Activated CD4-positive, alpha-beta T cell treated with anti-CD3 and anti-CD28 coated beads, Interleukin-2, Interleukin-4, amounts not matched to agents 100 ng/mL and 50 ng/mL, durations not matched to agents 16 hours and 8 hours (primary cell): ENCODE measurements at regions not wholly inside any gene's neighbourhood (a gene's known extent, or its start where the extent isn't known, plus 50 kb on each side); places are given as distances from the start of the nearest gene placed in this dataset.

Source experiments
- DNase-seq: peaks from one replicate; pipeline ENCODE4 v3.0.0-alpha.2; 2020; ENCODE audit warnings: low spot score

DNA sequence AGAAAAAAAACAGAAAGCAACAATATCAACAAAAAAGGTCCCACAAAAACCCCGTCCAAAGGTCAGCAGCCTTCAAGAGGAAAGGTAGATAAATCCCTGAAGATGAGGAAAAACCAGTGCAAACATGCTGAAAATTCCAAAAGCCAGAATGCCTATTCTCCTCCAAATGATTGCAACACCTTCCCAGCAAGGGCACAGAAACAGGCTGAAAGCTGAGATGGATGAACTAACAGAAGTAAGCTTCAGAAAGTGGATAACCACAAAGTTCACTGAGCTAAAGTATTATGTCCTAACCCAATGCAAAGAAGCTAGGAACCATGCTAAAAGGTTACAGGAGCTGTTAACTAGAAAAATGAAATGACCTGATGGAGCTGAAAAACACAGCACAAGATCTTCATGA lies 226.4 kb upstream of the DSEL start:
- DNase-seq, result no peak

DNA sequence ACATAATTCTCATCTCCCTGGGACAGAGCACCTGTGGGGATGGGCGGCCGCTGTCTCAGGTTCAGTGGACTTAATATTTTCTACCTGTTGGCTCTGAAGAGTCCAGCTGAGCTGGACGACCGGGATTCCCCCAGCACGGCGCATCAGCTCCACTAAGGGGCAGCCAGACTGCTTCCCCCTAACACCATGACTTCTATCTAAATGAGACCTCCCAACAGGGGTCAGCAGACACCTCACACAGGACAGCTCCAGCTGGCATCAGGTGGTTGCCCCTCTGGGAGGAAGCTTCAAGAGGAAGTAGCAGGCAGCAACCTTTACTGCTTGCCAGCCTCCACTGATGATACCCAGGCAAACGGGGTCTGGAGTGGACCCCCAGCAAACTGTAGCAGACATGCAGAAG lies 226.0 kb upstream of the DSEL start:
- DNase-seq, result no peak

DNA sequence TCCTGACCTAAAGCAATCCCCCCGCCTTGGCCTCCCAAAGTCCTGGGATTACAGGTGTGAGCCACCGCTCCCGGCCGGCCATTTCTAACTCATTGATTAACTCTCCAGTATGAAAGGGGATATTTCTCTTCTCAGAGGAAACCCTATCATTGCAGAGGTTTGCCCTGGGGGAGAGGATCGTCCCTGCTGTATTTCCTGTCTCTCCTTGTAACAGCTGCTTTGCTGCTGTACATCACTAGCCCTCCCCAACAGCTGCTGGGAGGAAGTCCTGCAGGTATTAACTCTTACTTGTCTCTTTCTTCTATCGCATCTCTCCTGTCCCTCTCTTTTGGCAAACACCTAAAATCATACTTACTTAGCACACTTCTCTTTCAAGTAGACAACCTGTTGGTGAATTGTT lies 219.0 kb upstream of the DSEL start:
- no peak for DNase-seq

DNA sequence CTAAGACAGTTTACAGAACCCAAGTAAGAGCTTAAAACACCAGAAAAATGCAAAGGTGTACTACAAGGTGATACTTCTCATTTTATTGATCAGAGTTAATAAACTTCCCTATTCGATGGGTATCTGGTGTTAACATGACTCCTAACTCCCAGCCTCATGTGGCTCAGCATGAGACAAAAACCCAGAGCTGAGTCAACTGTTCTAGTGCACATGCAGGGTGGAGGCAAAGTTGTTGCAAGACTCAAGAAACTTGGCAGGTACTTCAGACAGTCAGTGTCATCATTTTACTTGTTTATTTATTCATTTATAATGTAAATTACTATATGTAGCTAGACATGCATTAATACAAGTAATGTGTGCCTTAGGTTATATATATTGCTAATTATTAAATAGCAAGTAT lies 216.6 kb upstream of the DSEL start:
- no peak for DNase-seq

DNA sequence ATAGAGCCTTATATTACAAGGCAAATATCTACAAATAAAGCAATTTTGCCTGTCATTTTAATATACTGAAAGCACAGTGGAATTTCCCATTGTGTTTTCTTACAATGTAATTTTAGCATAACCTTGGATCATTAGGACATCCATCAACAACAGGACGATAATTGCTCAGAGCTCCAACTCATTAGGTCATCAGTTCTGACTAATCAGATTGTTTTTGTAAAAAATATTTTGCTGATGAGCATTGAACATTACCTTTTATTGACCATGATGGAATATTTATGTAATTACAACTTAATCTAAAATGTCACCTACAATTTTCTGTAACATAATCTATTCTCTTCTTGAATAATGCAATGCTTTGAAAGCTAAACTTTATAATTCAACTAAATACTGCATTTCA lies 215.3 kb upstream of the DSEL start:
- DNase-seq, result no peak

DNA sequence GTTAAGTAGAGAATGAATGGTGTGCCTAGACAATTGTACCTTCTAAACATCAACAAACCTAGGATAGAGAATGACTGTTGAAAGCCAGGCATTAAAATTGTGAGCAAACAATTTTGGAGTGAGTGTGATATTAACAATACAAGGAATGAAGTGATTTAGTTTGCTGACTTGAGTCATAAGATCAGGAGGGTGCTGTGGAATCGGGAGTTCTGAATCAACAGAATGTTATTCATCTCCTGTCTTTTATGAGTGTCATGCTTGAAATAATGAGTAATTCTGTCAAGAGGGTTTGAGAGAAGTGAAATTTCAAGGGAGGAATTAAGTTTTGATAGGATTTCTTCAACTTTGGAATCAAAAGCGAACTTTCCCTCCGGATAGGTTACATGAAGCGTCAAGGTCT lies 214.4 kb upstream of the DSEL start:
- DNase-seq, result no peak

DNA sequence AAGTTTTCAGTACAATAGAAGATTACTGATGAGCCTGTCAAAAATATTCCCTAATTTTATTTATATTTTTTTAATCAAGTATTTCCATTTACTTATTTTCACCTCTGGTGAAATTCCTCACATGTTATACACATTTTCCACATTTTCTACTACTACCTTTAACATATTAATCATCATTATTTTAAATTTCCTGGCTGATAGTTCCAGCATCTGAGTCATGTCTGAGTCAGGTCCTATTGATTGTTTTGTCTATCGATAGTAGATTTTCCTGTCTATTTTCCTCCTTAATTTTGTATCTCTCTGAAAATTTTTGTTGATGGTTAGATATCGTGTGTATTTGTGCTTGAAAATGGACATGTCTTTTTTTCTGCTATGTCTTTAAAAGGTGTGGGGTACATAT lies 211.8 kb upstream of the DSEL start:
- DNase-seq, result no peak

DNA sequence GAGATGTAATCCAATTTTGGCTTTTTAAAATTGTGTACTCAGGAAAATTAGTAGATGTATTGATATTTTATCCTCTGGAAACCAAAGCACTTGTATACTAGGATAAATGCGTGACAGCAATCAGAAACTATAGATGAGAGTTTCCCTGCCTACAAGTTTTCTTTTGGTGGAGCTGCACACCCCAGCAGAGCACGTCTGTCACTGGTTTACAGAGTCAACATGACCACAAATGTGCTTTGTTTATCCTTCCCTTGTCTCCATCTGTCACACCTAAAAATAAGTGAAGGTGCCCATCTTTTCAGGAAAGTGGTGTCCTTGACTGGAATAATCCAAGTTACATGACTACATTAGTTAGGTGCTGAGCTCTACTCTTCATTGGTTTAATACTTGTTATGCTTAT lies 210.4 kb upstream of the DSEL start:
- no peak for DNase-seq

DNA sequence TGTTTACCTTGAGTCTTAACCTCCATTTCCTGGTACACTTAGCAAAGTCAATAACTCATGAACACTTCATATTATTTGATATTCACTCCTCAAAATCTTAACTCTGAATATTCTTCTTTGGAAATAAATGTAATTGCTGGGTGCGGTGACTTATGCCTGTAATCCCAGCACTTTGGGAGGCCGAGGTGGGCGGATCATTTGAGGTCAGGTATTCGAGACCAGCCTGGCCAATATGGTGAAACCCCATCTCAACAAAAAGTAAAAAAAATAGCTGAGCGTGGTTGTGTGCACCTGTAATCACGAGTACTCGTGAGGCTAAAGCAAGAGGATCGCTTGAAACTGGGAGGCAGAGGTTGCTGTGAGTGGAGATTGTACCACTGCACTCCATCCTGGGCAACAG lies 201.3 kb upstream of the DSEL start:
- DNase-seq, result no peak

DNA sequence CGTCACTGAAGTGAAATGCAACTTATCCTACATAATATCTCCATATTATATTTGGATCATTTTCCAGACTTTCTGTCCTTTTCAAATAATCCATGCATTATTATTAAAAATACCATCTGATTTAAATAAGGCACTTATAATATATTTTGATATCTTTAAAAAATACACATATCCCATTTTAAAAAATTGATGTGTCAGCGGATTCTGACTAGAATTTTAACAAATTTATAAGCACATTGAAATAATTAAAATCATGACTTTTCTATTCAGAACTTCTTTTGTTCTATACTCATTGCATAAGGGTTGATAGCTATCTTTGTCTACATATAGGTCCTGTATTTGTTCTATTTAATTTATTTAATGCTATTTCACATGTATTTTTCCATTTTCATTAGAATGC lies 199.0 kb upstream of the DSEL start:
- no peak for DNase-seq

DNA sequence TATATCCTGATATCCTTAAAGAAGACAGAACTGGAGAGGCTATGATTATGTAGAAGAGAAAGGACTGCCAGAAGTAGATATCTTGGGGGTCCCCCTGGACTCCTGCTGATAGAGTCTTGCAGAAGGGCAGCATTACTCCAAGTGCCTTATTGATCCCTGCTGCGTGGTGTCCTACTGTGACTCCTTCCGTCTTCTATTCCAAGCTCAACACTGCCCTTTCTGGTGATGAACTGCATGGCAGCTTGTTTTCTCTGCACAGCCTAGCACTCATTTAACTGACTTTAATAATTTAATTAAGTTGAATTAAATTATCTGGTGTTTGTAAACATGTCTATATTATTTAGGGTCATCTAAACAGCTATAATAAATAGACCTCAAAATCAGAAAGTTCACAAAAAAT lies 194.1 kb upstream of the DSEL start:
- DNase-seq, result no peak

DNA sequence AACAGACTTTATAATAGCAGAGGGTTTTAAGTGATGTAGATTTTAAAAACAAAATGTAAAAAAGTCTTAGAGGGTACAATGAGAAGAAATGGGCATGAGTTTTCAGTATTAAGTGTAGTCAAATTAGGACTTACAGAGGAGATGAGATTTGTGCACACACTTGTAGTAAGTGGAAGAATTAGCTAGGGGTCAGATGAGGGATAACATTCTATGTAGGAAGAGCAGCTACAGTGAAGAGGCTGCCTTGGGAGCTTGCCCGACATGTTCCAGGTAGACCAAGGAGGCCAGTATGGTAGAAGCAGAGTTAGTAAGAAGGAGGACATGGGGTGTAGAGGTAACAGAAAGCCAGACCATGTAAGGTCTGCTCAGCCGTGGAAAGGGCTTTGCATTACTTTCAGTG lies 189.2 kb upstream of the DSEL start:
- DNase-seq, result no peak

DNA sequence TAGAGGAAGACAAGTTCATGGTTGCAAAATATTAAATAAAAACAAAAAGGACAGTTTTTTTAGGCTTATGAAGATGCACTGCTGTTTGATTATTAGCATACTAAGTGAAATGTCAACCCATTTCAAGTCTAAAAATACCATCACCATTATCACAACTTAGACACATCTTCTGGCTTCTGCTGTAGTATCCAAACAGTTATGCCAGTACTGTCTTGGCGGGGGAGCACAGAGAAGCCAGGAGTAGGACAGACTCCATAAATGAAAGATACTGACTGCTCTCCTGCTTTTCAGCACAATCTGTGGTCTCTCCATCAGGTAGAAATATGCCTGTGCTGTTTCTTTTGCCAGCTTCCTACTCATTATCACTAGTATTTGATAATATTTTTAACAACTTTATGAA lies 179.2 kb upstream of the DSEL start:
- DNase-seq, result no peak

DNA sequence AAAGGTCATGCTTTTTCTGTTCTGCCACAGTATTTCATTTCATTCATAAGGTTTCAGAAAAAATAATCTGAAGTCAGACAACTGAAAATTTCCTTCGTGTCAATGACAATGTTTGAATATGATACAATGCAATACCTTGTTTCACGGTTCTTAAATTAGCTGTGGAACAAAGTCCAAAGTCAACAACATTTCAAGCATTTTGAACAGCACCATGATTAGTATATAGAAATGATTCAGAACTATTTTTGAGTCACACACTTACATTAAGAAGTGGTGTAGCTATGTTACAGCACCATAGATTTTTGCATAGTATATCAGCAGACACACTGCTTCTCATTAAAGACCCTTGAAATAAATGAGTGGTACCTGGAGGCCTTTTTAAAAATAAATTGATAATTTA lies 178.3 kb upstream of the DSEL start:
- DNase-seq, result no peak

DNA sequence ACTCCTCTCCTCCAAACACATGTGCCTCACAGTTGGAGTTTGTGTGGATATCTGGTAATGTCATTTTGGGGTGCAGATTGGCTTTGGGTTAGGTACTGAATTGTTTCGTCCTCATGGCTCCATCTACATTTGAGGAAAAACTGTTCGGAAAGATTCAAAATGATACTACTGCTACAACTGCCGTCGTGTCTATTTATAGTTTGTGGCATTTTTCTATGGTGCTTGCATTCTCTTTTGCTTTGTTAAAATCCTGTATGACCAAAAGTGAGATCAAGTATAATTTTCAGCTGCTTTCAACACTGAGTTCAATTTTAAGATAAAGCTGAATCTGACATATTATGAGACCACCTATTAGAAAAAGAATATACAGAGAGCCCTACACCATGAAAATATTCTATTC lies 176.3 kb upstream of the DSEL start:
- no peak for DNase-seq

DNA sequence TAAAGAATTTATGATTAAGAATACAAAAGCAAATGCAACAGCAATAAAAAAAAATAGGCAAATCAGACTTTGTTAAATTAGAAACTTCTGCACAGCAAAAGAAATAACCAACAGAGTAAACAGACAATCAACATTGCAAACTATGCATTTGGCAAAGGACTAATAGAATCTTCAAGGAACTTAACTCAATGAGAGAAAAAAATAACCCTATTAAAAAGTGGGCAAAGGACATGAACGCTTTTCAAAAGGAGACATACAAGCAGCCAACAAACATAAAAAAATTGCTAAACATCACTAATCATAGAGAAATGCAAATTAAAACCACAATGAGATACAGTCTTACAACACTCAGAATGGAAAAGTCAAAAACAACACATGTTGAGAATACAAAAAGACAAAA lies 166.0 kb upstream of the DSEL start:
- DNase-seq, result no peak

DNA sequence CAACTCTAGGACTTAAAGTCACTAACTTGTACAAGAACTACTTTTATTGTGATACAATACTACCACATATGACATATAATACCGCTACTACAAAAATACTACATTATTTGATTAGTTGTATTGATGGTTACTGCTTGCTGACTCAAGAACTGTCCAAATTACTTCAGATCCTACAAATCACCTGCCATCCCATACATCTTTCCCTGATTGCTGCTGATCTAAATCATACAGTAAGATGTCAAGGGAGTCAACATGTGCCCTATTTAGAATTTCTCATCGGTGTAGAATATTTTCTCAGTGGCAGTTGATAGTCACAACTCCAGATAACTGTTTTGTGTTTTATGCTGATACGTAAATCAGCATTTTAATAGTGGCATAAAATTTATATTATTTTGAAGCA lies 161.0 kb upstream of the DSEL start:
- DNase-seq, result no peak

DNA sequence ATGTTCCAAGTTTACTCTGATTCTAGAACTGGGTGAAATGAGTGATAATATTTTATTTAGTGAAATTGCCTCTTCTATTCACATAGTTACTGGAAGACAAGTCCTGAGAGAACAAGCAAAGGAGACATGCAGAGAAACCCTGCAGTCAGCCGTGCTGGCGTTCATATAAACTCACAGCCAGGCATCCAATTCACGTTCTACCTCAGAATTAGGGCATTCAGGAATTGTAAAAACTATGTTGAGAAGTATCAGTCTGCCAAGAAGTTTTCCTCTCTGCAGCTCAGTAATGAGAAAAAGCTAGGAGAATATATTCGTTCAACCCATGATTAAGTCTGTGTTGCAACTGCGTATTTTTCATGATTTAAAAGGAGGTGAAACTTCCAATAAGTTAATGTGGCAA lies 156.2 kb upstream of the DSEL start:
- no peak for DNase-seq

DNA sequence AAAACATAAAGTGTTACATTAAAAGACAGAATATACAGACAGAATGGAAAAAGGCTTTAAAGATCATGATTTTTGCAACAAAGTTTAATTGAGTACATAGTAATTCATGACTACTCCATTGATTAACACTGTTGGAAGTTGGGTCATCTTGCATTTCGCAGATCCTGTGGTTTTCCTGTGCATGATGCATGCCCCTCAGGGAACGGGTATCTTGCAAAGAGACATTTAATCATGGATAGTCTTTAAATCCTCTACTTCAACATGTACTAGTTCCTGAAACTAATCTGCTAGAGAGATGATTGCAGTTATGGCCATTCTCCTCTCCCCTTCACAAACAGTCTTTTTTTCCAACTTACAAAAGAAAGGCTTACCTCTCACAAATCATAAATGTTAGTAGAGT lies 155.6 kb upstream of the DSEL start:
- DNase-seq, result no peak

DNA sequence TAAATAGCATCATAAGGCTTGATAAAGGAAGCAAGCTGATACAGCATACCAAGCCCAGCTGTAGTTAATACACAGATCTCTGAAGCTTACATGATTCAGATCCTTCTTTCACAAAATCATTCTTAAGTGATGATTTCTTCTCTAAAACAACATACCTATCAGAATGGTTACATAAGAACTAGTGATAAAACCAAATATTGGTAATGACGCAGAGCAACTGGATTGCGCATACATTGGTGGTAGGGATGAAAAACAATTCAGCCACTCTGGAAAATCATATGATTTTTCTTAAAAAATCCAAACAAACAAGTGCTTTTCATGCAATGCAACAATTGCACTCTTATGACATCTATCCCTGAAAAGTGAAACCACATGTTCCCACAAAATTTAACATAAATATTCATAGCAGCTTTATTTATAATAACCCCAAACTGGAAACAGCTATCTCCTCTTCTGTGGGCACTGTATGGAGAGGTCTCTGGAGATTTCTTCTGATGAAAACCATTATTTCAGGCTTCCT lies 153.6 kb upstream of the DSEL start:
- DNase-seq, result no peak

DNA sequence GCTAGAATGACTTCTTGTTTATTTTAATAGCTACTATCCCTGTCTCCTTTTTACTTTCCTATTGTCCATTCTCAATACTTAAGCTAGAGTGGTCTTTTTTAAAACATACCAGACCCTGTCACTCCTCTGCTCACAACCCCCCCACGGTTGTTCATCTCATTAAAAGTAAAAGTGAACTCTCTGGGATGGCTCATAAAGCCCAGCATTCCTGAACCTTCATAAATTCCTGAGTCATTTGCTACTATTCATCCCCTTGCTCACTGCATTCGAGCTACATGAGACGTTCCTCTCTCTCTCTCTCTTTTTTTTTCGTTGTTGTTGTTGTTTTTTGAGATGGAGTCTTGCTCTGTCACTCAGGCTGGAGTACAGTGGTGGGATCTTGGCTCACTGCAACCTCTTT lies 148.7 kb upstream of the DSEL start:
- DNase-seq, result no peak

DNA sequence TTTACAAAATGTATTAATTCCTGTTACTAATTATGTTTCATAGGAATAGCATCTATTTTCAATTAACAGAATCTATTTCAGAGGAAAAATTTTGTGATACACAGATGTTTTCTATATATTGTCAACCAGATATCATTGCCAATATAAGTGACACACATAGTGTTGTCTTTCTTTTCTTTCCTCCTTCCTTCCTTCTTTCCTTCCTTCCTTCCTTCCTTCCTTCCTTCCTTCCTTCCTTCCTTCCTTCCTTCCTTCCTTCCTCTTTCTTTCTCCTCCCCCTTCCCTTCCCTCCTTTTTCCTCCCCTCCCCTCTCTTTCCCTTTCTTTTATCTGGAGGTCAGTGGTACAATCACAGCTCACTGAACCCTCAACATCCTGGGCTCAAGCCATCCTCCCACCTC lies 146.5 kb upstream of the DSEL start:
- DNase-seq, result no peak

DNA sequence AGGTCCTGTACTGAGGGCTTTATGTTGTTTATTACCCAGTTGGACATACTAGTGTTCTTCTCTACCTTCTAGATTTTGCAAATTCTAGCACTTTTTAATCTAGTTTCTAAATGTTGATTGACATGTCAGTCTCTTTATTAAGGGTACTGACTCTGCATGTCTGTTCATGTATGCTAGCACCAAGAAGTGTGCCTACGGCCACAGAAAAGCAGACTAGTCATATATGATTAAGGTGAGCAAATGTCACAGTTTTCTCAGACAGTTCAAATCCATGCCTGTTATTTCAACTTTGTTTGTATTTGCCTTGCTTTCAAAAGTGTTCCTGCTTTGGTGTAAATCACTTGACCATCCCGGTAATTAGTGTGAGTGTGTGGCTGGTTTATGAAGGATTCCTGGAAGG lies 145.0 kb upstream of the DSEL start:
- DNase-seq, result no peak

DNA sequence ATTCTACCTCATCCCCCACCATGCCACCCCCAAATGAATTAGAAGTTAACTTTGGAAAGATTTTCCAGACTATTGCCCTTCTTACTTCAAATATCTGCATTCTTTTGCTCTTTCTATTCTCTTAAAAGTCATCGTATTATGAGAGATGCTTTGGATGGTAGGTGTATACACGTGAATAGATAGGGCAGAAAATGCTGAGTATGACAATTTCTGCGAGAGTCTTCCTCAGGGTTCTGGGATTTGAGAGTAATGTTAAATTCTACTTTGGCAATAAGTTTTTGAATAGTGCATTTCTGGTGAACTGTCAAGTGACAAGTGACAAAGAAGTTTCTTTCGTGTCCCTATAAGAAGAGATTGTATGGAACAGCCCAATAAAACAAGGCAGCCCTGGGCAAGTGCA lies 137.6 kb upstream of the DSEL start:
- DNase-seq, result no peak

DNA sequence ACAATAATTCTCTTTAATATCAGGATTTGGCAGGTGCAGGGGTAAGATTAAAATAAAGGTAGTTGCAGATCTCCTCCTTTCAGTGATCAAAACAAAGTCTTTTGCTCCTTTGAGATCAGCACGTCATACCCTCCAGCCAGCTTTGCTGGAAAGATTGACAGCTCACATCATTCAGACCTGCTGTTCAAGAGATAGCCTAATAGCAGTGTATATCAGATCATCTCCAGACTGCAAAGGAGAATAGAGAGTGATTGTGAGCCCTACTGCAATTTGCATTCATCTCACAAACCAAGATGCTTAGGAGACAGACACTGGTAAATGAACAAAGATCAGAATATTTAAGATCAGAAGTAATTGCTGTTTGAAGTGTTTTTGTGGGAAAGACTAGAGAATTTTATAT lies 135.8 kb upstream of the DSEL start:
- no peak for DNase-seq
